Cardiac fibroblast (primary cell): ENCODE measurements at regions not wholly inside any gene's neighbourhood (a gene's known extent, or its start where the extent isn't known, plus 50 kb on each side); places are given as distances from the start of the nearest gene placed in this dataset.

ENCODE experiments used
- DNase-seq, 2 donors: peaks; one replicate each; pipeline versions ENCODE4 v3.0.0 to v3.0.0-alpha.2; 2010; ENCODE audit warnings: low read depth in 2 of 2
- H3K4me3 ChIP-seq, 2 donors: replicated peaks in 1 of 2; 1 replicate in 1 of 2; 2 replicates in 1 of 2; pipeline ENCODE4 v1.5.1; 2011; ENCODE audit warnings: low read depth in 2 of 2, low read length in 2 of 2, mild to moderate bottlenecking in 2 of 2, moderate library complexity in 1 of 2
- CTCF ChIP-seq: IDR thresholded peaks from one replicate; pipeline ENCODE4 v1.5.1; 2011; ENCODE audit warnings: low read depth, mild to moderate bottlenecking, low read length, inconsistent platforms

- no peak for DNase-seq
- H3K4me3 ChIP-seq: no peak overlapping the region
- TF ChIP-seq CTCF: no peak
Measured at GRCh38 chr4:19403786-19404370, 847.8 kb upstream of the SLIT2 start.

GRCh38 chr4:19402581-19403065, 849.1 kb upstream of the SLIT2 start:
- no peak overlapping the region for H3K4me3 ChIP-seq
- peak in 1 of 2 donors; percentile 18 for DNase-seq
- no peak for TF ChIP-seq CTCF

- TF ChIP-seq CTCF: no peak
- no peak for DNase-seq
Measured at GRCh38 chr4:19401301-19402080, 850.2 kb upstream of the SLIT2 start.

GRCh38 chr4:19400820-19401219, 850.9 kb upstream of the SLIT2 start:
- DNase-seq: no peak
- no peak for TF ChIP-seq CTCF
- H3K4me3 ChIP-seq: no peak overlapping the region

More at GRCh38 chr4:19401301-19402080, 850.2 kb upstream of the SLIT2 start:
- H3K4me3 ChIP-seq: no peak overlapping the region

- no peak for TF ChIP-seq CTCF
- DNase-seq: peak; percentile 6 to 61
- H3K4me3 ChIP-seq: no peak overlapping the region
Measured at GRCh38 chr4:19399001-19399400, 852.7 kb upstream of the SLIT2 start.

- no peak overlapping the region for H3K4me3 ChIP-seq
- DNase-seq: peak in 1 of 2 donors; percentile 13
- TF ChIP-seq CTCF: no peak
Measured at GRCh38 chr4:19386786-19387185, 864.9 kb upstream of the SLIT2 start.
